ENCODE measurements at regions not wholly inside any gene's neighbourhood (a gene's known extent, or its start where the extent isn't known, plus 50 kb on each side); places are given as distances from the start of the nearest gene placed in this dataset.

DNA sequence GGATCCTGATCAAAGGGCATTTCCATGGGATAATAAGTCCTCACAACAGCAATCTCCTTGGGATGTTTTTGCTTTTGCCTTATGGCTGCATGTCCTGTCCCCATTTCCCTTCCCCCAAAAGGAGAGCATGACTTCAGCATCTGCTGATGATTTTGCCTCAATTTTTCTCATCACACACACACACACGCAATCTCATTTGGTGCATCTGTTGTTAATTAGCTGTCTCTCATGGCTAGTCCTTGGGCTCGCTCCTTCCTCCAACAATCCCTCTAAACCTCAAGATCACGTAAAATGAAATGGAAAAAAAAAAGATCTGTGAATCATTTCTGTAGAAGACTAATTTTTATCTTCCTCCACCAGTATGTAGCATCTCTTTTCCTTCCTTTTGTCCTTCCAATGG is 153.6 kb downstream of the RBMX2 start (continued):
- TF ChIP-seq RFX5 (IDR thresholded peaks at IDR 0.05; ENCODE audit: low read depth, low read length) (no peak), SREBF1 (IDR thresholded peaks at IDR 0.05; ENCODE audit: low read length) (no peak), RELA (IDR thresholded peaks at IDR 0.05; ENCODE audit: borderline replicate concordance, partially characterized antibody) (no peak), RAD21 (IDR thresholded peaks at IDR 0.05; ENCODE audit: insufficient read depth, low read depth, low read length) (no peak), YY1 (IDR thresholded peaks at IDR 0.05; ENCODE audit: low read depth, low read length) (no peak), WRNIP1 (IDR thresholded peaks at IDR 0.05; ENCODE audit: borderline replicate concordance, low read depth, low read length) (no peak), NFXL1 (IDR thresholded peaks at IDR 0.05; ENCODE audit: borderline replicate concordance) (no peak), JUNB (IDR thresholded peaks at IDR 0.05) (no peak), HDAC2 (IDR thresholded peaks at IDR 0.05) (no peak)

GRCh38 chrX:130555757-130556156 is 154.0 kb downstream of the RBMX2 start:
- TF ChIP-seq NFIC (IDR thresholded peaks at IDR 0.05; ENCODE audit: low read depth, low read length) (no peak), LARP7 (IDR thresholded peaks at IDR 0.05) (no peak), ATF7 (IDR thresholded peaks at IDR 0.05; ENCODE audit: low read depth) (no peak), EED (IDR thresholded peaks at IDR 0.05; ENCODE audit: low read depth) (no peak), HDAC6 (IDR thresholded peaks at IDR 0.05; ENCODE audit: unreplicated experiment) (no peak), IRF5 (IDR thresholded peaks at IDR 0.05; ENCODE audit: borderline replicate concordance) (no peak), NFYA (IDR thresholded peaks at IDR 0.05; ENCODE audit: borderline replicate concordance, low read depth, low read length) (no peak)
- TF ChIP-seq, protein P1, sequence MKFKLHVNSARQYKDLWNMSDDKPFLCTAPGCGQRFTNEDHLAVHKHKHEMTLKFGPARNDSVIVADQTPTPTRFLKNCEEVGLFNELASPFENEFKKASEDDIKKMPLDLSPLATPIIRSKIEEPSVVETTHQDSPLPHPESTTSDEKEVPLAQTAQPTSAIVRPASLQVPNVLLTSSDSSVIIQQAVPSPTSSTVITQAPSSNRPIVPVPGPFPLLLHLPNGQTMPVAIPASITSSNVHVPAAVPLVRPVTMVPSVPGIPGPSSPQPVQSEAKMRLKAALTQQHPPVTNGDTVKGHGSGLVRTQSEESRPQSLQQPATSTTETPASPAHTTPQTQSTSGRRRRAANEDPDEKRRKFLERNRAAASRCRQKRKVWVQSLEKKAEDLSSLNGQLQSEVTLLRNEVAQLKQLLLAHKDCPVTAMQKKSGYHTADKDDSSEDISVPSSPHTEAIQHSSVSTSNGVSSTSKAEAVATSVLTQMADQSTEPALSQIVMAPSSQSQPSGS (IDR thresholded peaks at IDR 0.05; ENCODE audit: low read length) = no peak
- TF ChIP-seq, protein P2, sequence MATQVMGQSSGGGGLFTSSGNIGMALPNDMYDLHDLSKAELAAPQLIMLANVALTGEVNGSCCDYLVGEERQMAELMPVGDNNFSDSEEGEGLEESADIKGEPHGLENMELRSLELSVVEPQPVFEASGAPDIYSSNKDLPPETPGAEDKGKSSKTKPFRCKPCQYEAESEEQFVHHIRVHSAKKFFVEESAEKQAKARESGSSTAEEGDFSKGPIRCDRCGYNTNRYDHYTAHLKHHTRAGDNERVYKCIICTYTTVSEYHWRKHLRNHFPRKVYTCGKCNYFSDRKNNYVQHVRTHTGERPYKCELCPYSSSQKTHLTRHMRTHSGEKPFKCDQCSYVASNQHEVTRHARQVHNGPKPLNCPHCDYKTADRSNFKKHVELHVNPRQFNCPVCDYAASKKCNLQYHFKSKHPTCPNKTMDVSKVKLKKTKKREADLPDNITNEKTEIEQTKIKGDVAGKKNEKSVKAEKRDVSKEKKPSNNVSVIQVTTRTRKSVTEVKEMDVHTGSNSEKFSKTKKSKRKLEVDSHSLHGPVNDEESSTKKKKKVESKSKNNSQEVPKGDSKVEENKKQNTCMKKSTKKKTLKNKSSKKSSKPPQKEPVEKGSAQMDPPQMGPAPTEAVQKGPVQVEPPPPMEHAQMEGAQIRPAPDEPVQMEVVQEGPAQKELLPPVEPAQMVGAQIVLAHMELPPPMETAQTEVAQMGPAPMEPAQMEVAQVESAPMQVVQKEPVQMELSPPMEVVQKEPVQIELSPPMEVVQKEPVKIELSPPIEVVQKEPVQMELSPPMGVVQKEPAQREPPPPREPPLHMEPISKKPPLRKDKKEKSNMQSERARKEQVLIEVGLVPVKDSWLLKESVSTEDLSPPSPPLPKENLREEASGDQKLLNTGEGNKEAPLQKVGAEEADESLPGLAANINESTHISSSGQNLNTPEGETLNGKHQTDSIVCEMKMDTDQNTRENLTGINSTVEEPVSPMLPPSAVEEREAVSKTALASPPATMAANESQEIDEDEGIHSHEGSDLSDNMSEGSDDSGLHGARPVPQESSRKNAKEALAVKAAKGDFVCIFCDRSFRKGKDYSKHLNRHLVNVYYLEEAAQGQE (IDR thresholded peaks at IDR 0.05; ENCODE audit: low read depth, low read length) = no peak
- H3K36me3 ChIP-seq (ENCODE audit: control insufficient read depth in 2 of 2, insufficient read depth in 2 of 2, low read length in 1 of 2) = no peaks in the 10 kb centered on the region
- CTCF ChIA-PET = interaction anchor here (0.6 kb wide), 1 partner anchor 376 kb away, joined by 3 read pairs; no protein-coding TSS in a partner anchor
- H3K79me2 ChIP-seq (ENCODE audit: control insufficient read depth, insufficient read depth, low read length) = no peaks in the 10 kb centered on the region
- WGBS (ENCODE audit: insufficient coverage, insufficient replicate concordance, low lambda C conversion rate, missing lambda C conversion rate) = 1% methylated on average over 3 of the region's 3 CpGs
- no peak for FAIRE-seq
- in situ Hi-C loops (cut with MboI) = no loop called here
- H3K4me3 ChIP-seq = no peak overlapping the region
- RAD21 ChIA-PET (ENCODE audit: unreplicated experiment) = no interaction called here
- no peaks in the 10 kb centered on the region for H3K4me1 ChIP-seq (ENCODE audit: control insufficient read depth, insufficient read depth, low read length)
- no peak overlapping the region for H3K4me2 ChIP-seq (ENCODE audit: control insufficient read depth, insufficient read depth)
- no peak overlapping the region for H3K9ac ChIP-seq (ENCODE audit: control insufficient read depth, insufficient read depth, low read length)
- no peaks in the 10 kb centered on the region; a peak in 1 of 4 replicates for H3K27me3 ChIP-seq (replicated peaks in 1 of 2; ENCODE audit: control insufficient read depth in 2 of 2, insufficient read depth in 2 of 2, low read length in 1 of 2)
- SMC1A ChIA-PET (ENCODE audit: uncharacterized antibody, unreplicated experiment) = interaction anchor here (0.6 to 0.7 kb wide), 2 partner anchors 84 to 279 kb away, joined by 4 read pairs; no protein-coding TSS in a partner anchor
- intact Hi-C loops (cut with micrococcal nuclease; ENCODE audit: unreplicated experiment) = no loop called here
- ATAC-seq = no peak
- H3K27ac ChIP-seq (ENCODE audit: control insufficient read depth, insufficient read depth) = no peak overlapping the region
- no TSS peak for BruUV-seq (replicated peaks)
- POLR2A ChIA-PET = no interaction called here
- no peaks in the 10 kb centered on the region for H3K9me3 ChIP-seq (replicated peaks; ENCODE audit: control insufficient read depth, insufficient read depth, low read length)
- H2AFZ ChIP-seq (ENCODE audit: control insufficient read depth, low read depth, low read length) = no peak overlapping the region
- H4K20me1 ChIP-seq (ENCODE audit: control insufficient read depth, insufficient read depth) = no peaks in the 10 kb centered on the region; the same call in 1 of the 2 replicates
- no peak for DNase-seq (ENCODE audit: low read depth, low spot score)
